ENCODE measurements at regions not wholly inside any gene's neighbourhood (a gene's known extent, or its start where the extent isn't known, plus 50 kb on each side); places are given as distances from the start of the nearest gene placed in this dataset.

DNA sequence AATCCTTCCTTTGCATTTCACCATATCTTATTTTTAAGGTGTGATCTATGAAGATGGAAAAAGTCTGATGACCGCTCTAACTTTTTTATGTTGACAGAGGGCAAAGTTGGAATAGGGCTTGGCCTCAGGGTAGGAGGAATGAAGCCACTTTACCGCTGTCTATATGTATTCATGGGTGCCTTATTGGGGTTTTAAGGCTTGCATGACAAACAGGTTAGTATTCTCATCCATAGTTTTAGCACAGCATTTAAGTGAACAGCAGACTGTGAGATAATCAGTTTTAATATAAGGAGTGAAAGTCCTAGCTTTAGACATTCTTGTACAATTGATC, 81.7 kb upstream of the BMP2K start:
- Histone ChIP-seq H3K27ac (ENCODE audit: insufficient read depth, low read length) (no peak overlapping the region), H3K27me3 (ENCODE audit: control insufficient read depth, insufficient read depth, low read length) (no peaks in the 10 kb centered on the region), H4K20me1 (ENCODE audit: control insufficient read depth, extremely low read depth, insufficient read depth, low read length) (no peaks in the 10 kb centered on the region), H3K4me3 (replicated peaks in 1 of 4; ENCODE audit: control extremely low read depth in 1 of 4, insufficient read depth in 1 of 4, low read depth in 3 of 4, low read length in 4 of 4) (no peak overlapping the region), H3K9ac (ENCODE audit: insufficient read depth, low read length) (no peak overlapping the region), H2AFZ (ENCODE audit: low read length) (no peak overlapping the region), H3K9me3 (ENCODE audit: control insufficient read depth, insufficient read depth, low read depth, low read length) (no peaks in the 10 kb centered on the region), H3K4me2 (ENCODE audit: extremely low read depth, insufficient read depth, low read length) (no peak overlapping the region), H3K79me2 (ENCODE audit: control insufficient read depth, insufficient read depth, low read length) (no peaks in the 10 kb centered on the region), H3K4me1 (ENCODE audit: control insufficient read depth, extremely low read depth, insufficient read depth, low read length) (no peaks in the 10 kb centered on the region), H3K36me3 (ENCODE audit: control insufficient read depth, insufficient read depth, low read length) (no peaks in the 10 kb centered on the region)
- no peak for DNase-seq (ENCODE audit: low read depth in 2 of 2)
- no peak for TF ChIP-seq EZH2 (IDR thresholded peaks at IDR 0.05; ENCODE audit: low read length, missing control alignments)
- TF ChIP-seq, protein P1, sequence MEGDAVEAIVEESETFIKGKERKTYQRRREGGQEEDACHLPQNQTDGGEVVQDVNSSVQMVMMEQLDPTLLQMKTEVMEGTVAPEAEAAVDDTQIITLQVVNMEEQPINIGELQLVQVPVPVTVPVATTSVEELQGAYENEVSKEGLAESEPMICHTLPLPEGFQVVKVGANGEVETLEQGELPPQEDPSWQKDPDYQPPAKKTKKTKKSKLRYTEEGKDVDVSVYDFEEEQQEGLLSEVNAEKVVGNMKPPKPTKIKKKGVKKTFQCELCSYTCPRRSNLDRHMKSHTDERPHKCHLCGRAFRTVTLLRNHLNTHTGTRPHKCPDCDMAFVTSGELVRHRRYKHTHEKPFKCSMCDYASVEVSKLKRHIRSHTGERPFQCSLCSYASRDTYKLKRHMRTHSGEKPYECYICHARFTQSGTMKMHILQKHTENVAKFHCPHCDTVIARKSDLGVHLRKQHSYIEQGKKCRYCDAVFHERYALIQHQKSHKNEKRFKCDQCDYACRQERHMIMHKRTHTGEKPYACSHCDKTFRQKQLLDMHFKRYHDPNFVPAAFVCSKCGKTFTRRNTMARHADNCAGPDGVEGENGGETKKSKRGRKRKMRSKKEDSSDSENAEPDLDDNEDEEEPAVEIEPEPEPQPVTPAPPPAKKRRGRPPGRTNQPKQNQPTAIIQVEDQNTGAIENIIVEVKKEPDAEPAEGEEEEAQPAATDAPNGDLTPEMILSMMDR (conservative IDR thresholded peaks at IDR 0.05 in 1 of 2, IDR thresholded peaks at IDR 0.05 in 1 of 2; ENCODE audit: low read depth in 1 of 2, low read length in 2 of 2), result no peak

DNA sequence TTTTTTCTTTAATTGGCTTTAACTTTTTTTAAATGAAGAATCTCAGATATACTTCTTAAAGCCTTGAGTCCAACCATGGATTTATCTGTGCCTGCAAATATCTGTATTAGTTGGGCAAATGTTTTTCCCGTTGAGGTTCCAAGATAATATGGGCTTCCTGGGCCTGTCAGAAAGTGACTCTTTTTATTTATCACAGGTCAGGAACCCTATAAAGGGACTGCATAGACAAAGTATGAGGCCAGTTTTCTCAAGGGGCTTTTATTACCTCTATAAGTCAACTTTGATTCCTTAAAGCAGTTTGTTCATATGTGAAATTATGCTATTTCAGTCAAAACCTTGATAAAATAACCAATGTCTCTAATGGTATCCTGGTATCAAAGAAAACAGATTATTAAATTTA, 80.2 kb upstream of the BMP2K start:
- no peak overlapping the region for H3K4me2 ChIP-seq (ENCODE audit: extremely low read depth, insufficient read depth, low read length)
- no peaks in the 10 kb centered on the region for H4K20me1 ChIP-seq (ENCODE audit: control insufficient read depth, extremely low read depth, insufficient read depth, low read length)
- no peak overlapping the region for H3K9ac ChIP-seq (ENCODE audit: insufficient read depth, low read length)
- H3K36me3 ChIP-seq (ENCODE audit: control insufficient read depth, insufficient read depth, low read length), result no peaks in the 10 kb centered on the region
- no peak overlapping the region for H2AFZ ChIP-seq (ENCODE audit: low read length)
- H3K9me3 ChIP-seq (ENCODE audit: control insufficient read depth, insufficient read depth, low read depth, low read length), result no peaks in the 10 kb centered on the region
- H3K79me2 ChIP-seq (ENCODE audit: control insufficient read depth, insufficient read depth, low read length), result no peaks in the 10 kb centered on the region
- no peak overlapping the region for H3K27ac ChIP-seq (ENCODE audit: insufficient read depth, low read length)
- TF ChIP-seq EZH2 (IDR thresholded peaks at IDR 0.05; ENCODE audit: low read length, missing control alignments), result no peak
- TF ChIP-seq, protein P1 (conservative IDR thresholded peaks at IDR 0.05 in 1 of 2, IDR thresholded peaks at IDR 0.05 in 1 of 2; ENCODE audit: low read depth in 1 of 2, low read length in 2 of 2), result no peak
- H3K27me3 ChIP-seq (ENCODE audit: control insufficient read depth, insufficient read depth, low read length), result no peaks in the 10 kb centered on the region
- H3K4me1 ChIP-seq (ENCODE audit: control insufficient read depth, extremely low read depth, insufficient read depth, low read length), result no peaks in the 10 kb centered on the region
- no peak overlapping the region for H3K4me3 ChIP-seq (replicated peaks in 1 of 4; ENCODE audit: control extremely low read depth in 1 of 4, insufficient read depth in 1 of 4, low read depth in 3 of 4, low read length in 4 of 4)
- DNase-seq (ENCODE audit: low read depth in 2 of 2), result no peak

DNA sequence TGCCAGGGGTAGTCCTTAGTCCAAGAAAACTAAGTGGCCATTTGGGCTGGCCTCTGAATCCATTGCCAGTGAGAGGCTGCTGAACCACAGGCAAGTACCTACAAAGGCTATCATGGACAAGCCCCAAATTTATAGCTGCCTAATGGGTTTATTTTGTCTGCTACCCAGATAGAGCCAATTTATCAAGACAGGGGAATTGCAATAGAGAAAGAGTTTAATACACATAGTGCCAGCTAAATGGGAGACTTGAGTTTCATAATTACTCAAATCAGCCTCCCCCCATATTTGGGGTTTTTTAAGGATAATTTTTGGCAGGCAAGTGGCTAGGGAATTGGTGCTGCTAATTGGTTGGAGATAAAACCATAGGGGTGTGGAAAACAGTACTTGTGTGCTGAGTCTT, 73.1 kb upstream of the BMP2K start:
- DNase-seq (ENCODE audit: low read depth in 2 of 2), result no peak
- no peaks in the 10 kb centered on the region for H3K4me1 ChIP-seq (ENCODE audit: control insufficient read depth, extremely low read depth, insufficient read depth, low read length)
- H3K4me2 ChIP-seq (ENCODE audit: extremely low read depth, insufficient read depth, low read length), result no peak overlapping the region
- H3K36me3 ChIP-seq (ENCODE audit: control insufficient read depth, insufficient read depth, low read length), result no peaks in the 10 kb centered on the region
- H3K9me3 ChIP-seq (ENCODE audit: control insufficient read depth, insufficient read depth, low read depth, low read length), result no peaks in the 10 kb centered on the region
- no peaks in the 10 kb centered on the region for H3K27me3 ChIP-seq (ENCODE audit: control insufficient read depth, insufficient read depth, low read length)
- H3K27ac ChIP-seq (ENCODE audit: insufficient read depth, low read length), result no peak overlapping the region
- TF ChIP-seq EZH2 (IDR thresholded peaks at IDR 0.05; ENCODE audit: low read length, missing control alignments), result no peak
- TF ChIP-seq, protein P1 (conservative IDR thresholded peaks at IDR 0.05 in 1 of 2, IDR thresholded peaks at IDR 0.05 in 1 of 2; ENCODE audit: low read depth in 1 of 2, low read length in 2 of 2), result no peak
- H2AFZ ChIP-seq (ENCODE audit: low read length), result no peak overlapping the region
- no peaks in the 10 kb centered on the region for H4K20me1 ChIP-seq (ENCODE audit: control insufficient read depth, extremely low read depth, insufficient read depth, low read length)
- no peak overlapping the region for H3K9ac ChIP-seq (ENCODE audit: insufficient read depth, low read length)
- no peaks in the 10 kb centered on the region for H3K79me2 ChIP-seq (ENCODE audit: control insufficient read depth, insufficient read depth, low read length)
- H3K4me3 ChIP-seq (replicated peaks in 1 of 4; ENCODE audit: control extremely low read depth in 1 of 4, insufficient read depth in 1 of 4, low read depth in 3 of 4, low read length in 4 of 4), result no peak overlapping the region

Data from fibroblast of lung (primary cell).